Stomach (tissue), 4 donors: ENCODE measurements at regions not wholly inside any gene's neighbourhood (a gene's known extent, or its start where the extent isn't known, plus 50 kb on each side); places are given as distances from the start of the nearest gene placed in this dataset.

Source experiments
- CTCF ChIP-seq, 7 experiments: fragments of 450-650 bp in 4 of 7; fragments of 200-600 bp in 3 of 7; sonication (generic) in 3 of 7; IDR thresholded peaks; one replicate each; pipeline ENCODE4 v1.5.1; 2016 to 2019; ENCODE audit warnings: antibody characterized with exemption in 7 of 7, control low read depth in 2 of 7, mild to moderate bottlenecking in 1 of 7
- EP300 ChIP-seq: sonication (generic); formaldehyde crosslinking; IDR thresholded peaks from one replicate; pipeline ENCODE4 v1.6.1; 2017; ENCODE audit warnings: antibody characterized with exemption
- POLR2A ChIP-seq, 4 donors: fragments of 450-650 bp; IDR thresholded peaks; one replicate each; pipeline ENCODE4 v1.6.1; 2016; ENCODE audit warnings: antibody characterized with exemption in 4 of 4, control low read depth in 2 of 4, mild to moderate bottlenecking in 1 of 4, moderate library complexity in 1 of 4

- no peak for TF ChIP-seq CTCF (IDR thresholded peaks at IDR 0.05)
- no peak for TF ChIP-seq EP300
- TF ChIP-seq POLR2A (IDR thresholded peaks at IDR 0.05): no peak
Observed at GRCh38 chr1:81174052-81174451, 626.7 kb upstream of the ADGRL2 start.
